Thyroid gland (tissue), 4 donors: ENCODE measurements at regions not wholly inside any gene's neighbourhood (a gene's known extent, or its start where the extent isn't known, plus 50 kb on each side); places are given as distances from the start of the nearest gene placed in this dataset.

Experiments
- POLR2A ChIP-seq, 2 donors: fragments of 450-650 bp; IDR thresholded peaks; one replicate each; pipeline ENCODE4 v1.6.1; 2017; ENCODE audit warnings: antibody characterized with exemption in 2 of 2, mild to moderate bottlenecking in 2 of 2, moderate library complexity in 1 of 2
- TF ChIP-seq, protein P1 (sequence below), 6 experiments: fragments of 200-600 bp in 3 of 6; fragments of 450-650 bp in 3 of 6; sonication (generic) in 3 of 6; IDR thresholded peaks; one replicate each; pipeline ENCODE4 v1.5.1; 2016 to 2019; ENCODE audit warnings: antibody characterized with exemption in 6 of 6, mild to moderate bottlenecking in 2 of 6, inconsistent platforms in 1 of 6, moderate library complexity in 1 of 6

DNA sequence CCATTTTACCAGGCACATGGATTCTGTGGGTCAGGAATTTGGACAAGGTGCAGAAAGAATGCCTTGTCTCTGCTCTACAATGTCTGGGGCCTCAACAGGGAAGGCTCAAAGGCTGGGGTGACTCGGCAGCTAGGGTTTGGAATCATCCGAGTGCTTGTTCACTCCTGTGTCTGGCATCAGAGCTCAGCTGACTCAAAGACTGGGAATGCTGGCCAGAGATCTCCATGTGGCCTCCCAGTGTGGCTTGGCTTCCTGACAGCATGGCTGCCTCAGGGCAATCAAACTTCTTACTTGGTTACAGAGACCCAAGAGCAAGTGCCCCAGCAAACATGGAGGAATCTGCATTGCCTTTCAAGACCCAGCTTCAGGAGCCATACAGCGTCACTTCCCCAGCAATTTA is 110.5 kb downstream of the TOMM20 start:
- TF ChIP-seq, protein P1, sequence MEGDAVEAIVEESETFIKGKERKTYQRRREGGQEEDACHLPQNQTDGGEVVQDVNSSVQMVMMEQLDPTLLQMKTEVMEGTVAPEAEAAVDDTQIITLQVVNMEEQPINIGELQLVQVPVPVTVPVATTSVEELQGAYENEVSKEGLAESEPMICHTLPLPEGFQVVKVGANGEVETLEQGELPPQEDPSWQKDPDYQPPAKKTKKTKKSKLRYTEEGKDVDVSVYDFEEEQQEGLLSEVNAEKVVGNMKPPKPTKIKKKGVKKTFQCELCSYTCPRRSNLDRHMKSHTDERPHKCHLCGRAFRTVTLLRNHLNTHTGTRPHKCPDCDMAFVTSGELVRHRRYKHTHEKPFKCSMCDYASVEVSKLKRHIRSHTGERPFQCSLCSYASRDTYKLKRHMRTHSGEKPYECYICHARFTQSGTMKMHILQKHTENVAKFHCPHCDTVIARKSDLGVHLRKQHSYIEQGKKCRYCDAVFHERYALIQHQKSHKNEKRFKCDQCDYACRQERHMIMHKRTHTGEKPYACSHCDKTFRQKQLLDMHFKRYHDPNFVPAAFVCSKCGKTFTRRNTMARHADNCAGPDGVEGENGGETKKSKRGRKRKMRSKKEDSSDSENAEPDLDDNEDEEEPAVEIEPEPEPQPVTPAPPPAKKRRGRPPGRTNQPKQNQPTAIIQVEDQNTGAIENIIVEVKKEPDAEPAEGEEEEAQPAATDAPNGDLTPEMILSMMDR (IDR thresholded peaks at IDR 0.05), result no peak
- no peak for TF ChIP-seq POLR2A (IDR thresholded peaks at IDR 0.05)
